PC-9 (cell line): ENCODE measurements at regions not wholly inside any gene's neighbourhood (a gene's known extent, or its start where the extent isn't known, plus 50 kb on each side); places are given as distances from the start of the nearest gene placed in this dataset.

Experiments used
- BruUV-seq: library from RNA; stranded (reverse); fragments of 400-500 nt; replicated peaks from 2 replicates; lab custom pipeline; 2021; lab: Mats Ljungman, UMichigan
- CTCF ChIA-PET: fragments of 300-600 bp; sonication (Branson Sonifier 250); formaldehyde crosslinking; loops from one replicate; lab custom pipeline; 2022; ENCODE audit warnings: antibody characterized with exemption; lab: Charles Lee
- POLR2A ChIA-PET: fragments of 300-600 bp; sonication (Branson Sonifier 250); formaldehyde crosslinking; loops from one replicate; lab custom pipeline; 2022; ENCODE audit warnings: antibody characterized with exemption; ENCODE audit not compliant: unreplicated experiment; lab: Charles Lee
- DNase-seq, 2 experiments: peaks; one replicate each; pipeline versions ENCODE4 v3.0.0 to v3.0.0-alpha.2; 2015 to 2022; ENCODE audit warnings: mixed read lengths in 1 of 2
- H2AFZ ChIP-seq: fragments of 200-600 bp; sonication (generic); 2 replicates; pipeline ENCODE4 v1.8.1; 2017; ENCODE audit warnings: antibody characterized with exemption
- H3F3A ChIP-seq: fragments of 200-600 bp; sonication (generic); 2 replicates; pipeline ENCODE4 v1.8.1; 2017; ENCODE audit warnings: antibody characterized with exemption, mild to moderate bottlenecking, low read depth; ENCODE audit not compliant: insufficient read depth
- H3K27ac ChIP-seq: fragments of 200-600 bp; sonication (generic); 2 replicates; pipeline ENCODE4 v1.6.1; 2016; ENCODE audit warnings: mixed run types
- H3K27me3 ChIP-seq: fragments of 200-600 bp; sonication (generic); 2 replicates; pipeline ENCODE4 v1.6.1; 2016; ENCODE audit warnings: low read depth, mixed run types; ENCODE audit not compliant: insufficient read depth
- H3K36me3 ChIP-seq: fragments of 200-600 bp; sonication (generic); 2 replicates; pipeline ENCODE4 v1.6.1; 2016; ENCODE audit warnings: low read depth, mixed run types
- H3K4me1 ChIP-seq: fragments of 200-600 bp; sonication (generic); replicated peaks from 2 replicates; pipeline ENCODE4 v1.6.1; 2016; ENCODE audit warnings: mixed run types; ENCODE audit not compliant: insufficient read depth
- H3K4me2 ChIP-seq: fragments of 200-600 bp; sonication (generic); 2 replicates; pipeline ENCODE4 v1.6.1; 2017; ENCODE audit warnings: mixed run types
- H3K4me3 ChIP-seq: fragments of 200-600 bp; sonication (generic); 2 replicates; pipeline ENCODE4 v1.6.1; 2016; ENCODE audit warnings: mixed run types
- H3K79me2 ChIP-seq: fragments of 200-600 bp; sonication (generic); 2 replicates; pipeline ENCODE4 v1.6.1; 2017; ENCODE audit warnings: low read depth, mixed run types
- H3K9me2 ChIP-seq: fragments of 200-600 bp; sonication (generic); 2 replicates; pipeline ENCODE4 v1.8.1; 2017; ENCODE audit warnings: mild to moderate bottlenecking; ENCODE audit not compliant: insufficient read depth
- H3K9me3 ChIP-seq: fragments of 200-600 bp; sonication (generic); 2 replicates; pipeline ENCODE4 v1.8.1; 2016; ENCODE audit warnings: low read depth; ENCODE audit not compliant: insufficient read depth
- H4K20me1 ChIP-seq: fragments of 200-600 bp; sonication (generic); 2 replicates; pipeline ENCODE4 v1.8.1; 2017; ENCODE audit not compliant: insufficient read depth
- EZH2 ChIP-seq: fragments of 200-600 bp; sonication (generic); IDR thresholded peaks from 2 replicates; pipeline ENCODE4 v1.8.0; 2017; ENCODE audit warnings: antibody characterized with exemption, low read depth
- intact Hi-C: fragments of 100-400 bp; cut with micrococcal nuclease; formaldehyde crosslinking; loops from one replicate; pipeline ENCODE4 v1.10.0; 2022; ENCODE audit not compliant: unreplicated experiment
- TF ChIP-seq, protein P1 (sequence below): fragments of 200-600 bp; sonication (generic); conservative IDR thresholded peaks from 2 replicates; pipeline ENCODE4 v1.6.1; 2017; ENCODE audit warnings: mixed run types, antibody characterized with exemption, mild to moderate bottlenecking, moderate library complexity

DNA sequence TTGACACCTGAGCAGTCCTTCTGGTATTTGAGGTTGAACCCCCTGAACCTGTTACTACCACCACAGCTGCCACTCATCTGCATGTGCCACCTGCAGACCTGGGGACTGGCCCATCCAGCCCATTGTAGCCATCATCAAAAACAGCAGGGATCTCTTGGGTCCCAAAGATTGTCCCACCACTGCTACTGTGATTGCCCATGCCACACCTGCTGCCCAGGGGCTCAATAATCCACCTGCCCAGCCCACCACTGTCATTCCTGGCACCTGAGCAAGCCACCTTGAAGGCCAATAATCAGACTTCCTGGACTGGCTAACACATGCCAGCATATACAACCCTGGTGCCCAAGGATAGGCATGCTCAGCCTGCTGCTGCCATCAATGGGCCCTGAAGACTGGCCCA, 327.6 kb downstream of the CYRIA start:
- H3K36me3 ChIP-seq, result no peaks in the 10 kb centered on the region
- no peaks in the 10 kb centered on the region for H4K20me1 ChIP-seq
- H3K4me2 ChIP-seq, result no peak overlapping the region
- H3K4me3 ChIP-seq, result no peak overlapping the region
- H3K27ac ChIP-seq, result no peak overlapping the region
- no peak for DNase-seq
- ChIA-PET POLR2A (no interaction called here), CTCF (no interaction called here)
- intact Hi-C loops, result no loop called here
- no peaks in the 10 kb centered on the region for H3F3A ChIP-seq
- H3K9me2 ChIP-seq, result no peaks in the 10 kb centered on the region
- no peaks in the 10 kb centered on the region for H3K4me1 ChIP-seq
- no peak overlapping the region for H2AFZ ChIP-seq
- no TSS peak for BruUV-seq
- H3K79me2 ChIP-seq, result no peaks in the 10 kb centered on the region
- peaks cover 25% of the 10 kb centered on the region for H3K27me3 ChIP-seq
- TF ChIP-seq, protein P1, sequence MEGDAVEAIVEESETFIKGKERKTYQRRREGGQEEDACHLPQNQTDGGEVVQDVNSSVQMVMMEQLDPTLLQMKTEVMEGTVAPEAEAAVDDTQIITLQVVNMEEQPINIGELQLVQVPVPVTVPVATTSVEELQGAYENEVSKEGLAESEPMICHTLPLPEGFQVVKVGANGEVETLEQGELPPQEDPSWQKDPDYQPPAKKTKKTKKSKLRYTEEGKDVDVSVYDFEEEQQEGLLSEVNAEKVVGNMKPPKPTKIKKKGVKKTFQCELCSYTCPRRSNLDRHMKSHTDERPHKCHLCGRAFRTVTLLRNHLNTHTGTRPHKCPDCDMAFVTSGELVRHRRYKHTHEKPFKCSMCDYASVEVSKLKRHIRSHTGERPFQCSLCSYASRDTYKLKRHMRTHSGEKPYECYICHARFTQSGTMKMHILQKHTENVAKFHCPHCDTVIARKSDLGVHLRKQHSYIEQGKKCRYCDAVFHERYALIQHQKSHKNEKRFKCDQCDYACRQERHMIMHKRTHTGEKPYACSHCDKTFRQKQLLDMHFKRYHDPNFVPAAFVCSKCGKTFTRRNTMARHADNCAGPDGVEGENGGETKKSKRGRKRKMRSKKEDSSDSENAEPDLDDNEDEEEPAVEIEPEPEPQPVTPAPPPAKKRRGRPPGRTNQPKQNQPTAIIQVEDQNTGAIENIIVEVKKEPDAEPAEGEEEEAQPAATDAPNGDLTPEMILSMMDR, result no peak
- TF ChIP-seq EZH2, result no peak
- no peaks in the 10 kb centered on the region for H3K9me3 ChIP-seq

DNA sequence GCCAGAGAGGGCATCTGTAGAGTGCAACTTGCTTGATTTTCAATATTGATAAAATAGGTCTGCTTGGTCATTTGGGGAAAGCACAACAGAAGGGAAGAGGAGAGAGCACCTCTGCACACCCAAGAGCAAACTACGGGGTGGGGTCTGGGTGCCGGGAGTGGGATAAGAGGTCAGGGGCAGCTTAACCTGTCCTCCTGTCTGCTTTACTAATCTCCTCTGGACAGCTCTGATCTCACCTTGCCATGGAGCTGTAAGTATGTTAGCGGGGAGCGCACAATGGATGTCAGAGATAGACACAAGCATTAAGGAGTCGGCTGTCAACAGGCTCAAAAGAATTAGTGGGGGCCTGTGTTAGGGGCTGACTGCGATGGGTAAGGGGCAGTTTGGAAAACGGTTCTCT, 328.7 kb downstream of the CYRIA start:
- DNase-seq, result no peak
- POLR2A ChIA-PET, result no interaction called here
- H4K20me1 ChIP-seq, result no peaks in the 10 kb centered on the region

DNA sequence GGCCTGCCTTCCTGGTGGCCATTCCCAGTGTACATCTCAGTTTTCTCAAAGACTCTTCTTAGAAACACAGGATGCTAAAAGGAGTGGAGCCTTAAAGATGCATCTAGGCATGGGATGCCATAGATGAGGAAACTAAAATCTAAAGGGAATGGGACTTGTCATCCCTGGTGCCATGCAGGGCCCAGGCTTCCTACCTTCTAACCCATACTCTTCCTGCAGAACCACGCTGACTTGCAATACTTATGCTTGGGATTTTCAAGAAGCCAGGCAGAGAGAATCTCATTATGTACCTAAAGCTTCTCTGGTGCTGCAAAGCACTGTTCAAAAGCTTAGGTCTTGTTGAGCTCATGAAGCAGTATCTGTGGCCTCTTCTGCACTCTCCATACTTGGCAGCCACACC, 329.1 kb downstream of the CYRIA start:
- TF ChIP-seq EZH2, result no peak
- TF ChIP-seq, protein P1, result no peak
- Histone ChIP-seq H3K36me3 (no peaks in the 10 kb centered on the region), H3K4me3 (no peak overlapping the region), H3K27ac (no peak overlapping the region), H3K9me2 (no peaks in the 10 kb centered on the region), H3K27me3 (peaks cover 30% of the 10 kb centered on the region), H4K20me1 (no peaks in the 10 kb centered on the region), H3K4me1 (no peaks in the 10 kb centered on the region), H3K4me2 (no peak overlapping the region), H3K79me2 (no peaks in the 10 kb centered on the region), H2AFZ (no peak overlapping the region), H3K9me3 (no peaks in the 10 kb centered on the region), H3F3A (no peaks in the 10 kb centered on the region)
- no TSS peak for BruUV-seq
- ChIA-PET POLR2A (no interaction called here), CTCF (no interaction called here)
- intact Hi-C loops, result no loop called here
- no peak for DNase-seq

More for the DNA sequence above, 328.7 kb downstream of the CYRIA start:
- H3K4me1 ChIP-seq, result no peaks in the 10 kb centered on the region
- intact Hi-C loops, result no loop called here
- no peaks in the 10 kb centered on the region for H3K36me3 ChIP-seq
- H2AFZ ChIP-seq, result no peak overlapping the region
- CTCF ChIA-PET, result no interaction called here
- no peaks in the 10 kb centered on the region for H3K9me3 ChIP-seq
- no peak overlapping the region for H3K4me2 ChIP-seq
- H3K27me3 ChIP-seq, result peaks cover 27% of the 10 kb centered on the region
- no peaks in the 10 kb centered on the region for H3K79me2 ChIP-seq
- H3K27ac ChIP-seq, result no peak overlapping the region
- no peaks in the 10 kb centered on the region for H3K9me2 ChIP-seq
- H3F3A ChIP-seq, result no peaks in the 10 kb centered on the region
- no peak for TF ChIP-seq EZH2
- TF ChIP-seq, protein P1, result no peak
- no TSS peak for BruUV-seq
- no peak overlapping the region for H3K4me3 ChIP-seq
